HepG2 (cell line): ENCODE measurements at regions not wholly inside any gene's neighbourhood (a gene's known extent, or its start where the extent isn't known, plus 50 kb on each side); places are given as distances from the start of the nearest gene placed in this dataset.
"Not testable (repeated sequence)": the region's sequence is repeated elsewhere in the genome, so short reads cannot be mapped to it uniquely, and the experiment has no call there.

Source experiments
- ATAC-seq: fragments of 200-7000 bp; cut with Tn5 transposase; 3 replicates; pipeline ENCODE4 v1.9.1; 2020; ENCODE audit warnings: mild to moderate bottlenecking, moderate library complexity
- BruUV-seq: library from RNA; stranded (reverse); fragments of 400-500 nt; replicated peaks from 2 replicates; lab custom pipeline; 2021; lab: Mats Ljungman, UMichigan
- CTCF ChIA-PET: fragments of 300-600 bp; formaldehyde crosslinking; extraction: SDS; loops from one replicate; lab custom pipeline; 2021; ENCODE audit warnings: low total read pairs, inconsistent platforms, low intra/inter-chr PET ratio; lab: Yijun Ruan, JAX
- POLR2A ChIA-PET: fragments of 350-600 bp; sonication (Branson Sonifier 250); formaldehyde crosslinking; loops from one replicate; lab custom pipeline; 2020; ENCODE audit warnings: antibody characterized with exemption, inconsistent platforms; lab: Yijun Ruan, JAX
- DNase-seq: peaks from one replicate; pipeline ENCODE4 v3.0.0-alpha.2; 2015; ENCODE audit warnings: low spot score
- FAIRE-seq: peaks from 3 replicates; lab custom pipeline; 2011; peaks lifted over from hg19 to GRCh38; lab: Jason Lieb, UNC
- H2AFZ ChIP-seq: one replicate; pipeline ENCODE4 v1.6.1; 2011; ENCODE audit warnings: low read length, inconsistent platforms
- H3K27ac ChIP-seq: fragments of 300-600 bp; 3 replicates; pipeline ENCODE4 v1.8.0; 2011; ENCODE audit warnings: mixed run types, mild to moderate bottlenecking, mixed read lengths, low read length, inconsistent platforms; ENCODE audit not compliant: insufficient read depth; ENCODE audit errors: extremely low read length
- H3K27me3 ChIP-seq, 2 experiments: fragments of 200-600 bp in 1 of 2; 2 replicates in 1 of 2; 3 replicates in 1 of 2; pipeline versions ENCODE4 v1.6.0 to v1.8.0; 2011; ENCODE audit warnings: low read length in 2 of 2, mild to moderate bottlenecking in 2 of 2, moderate library complexity in 2 of 2, inconsistent platforms in 1 of 2; ENCODE audit not compliant: insufficient read depth in 2 of 2, control insufficient read depth in 1 of 2
- H3K36me3 ChIP-seq, 2 experiments: fragments of 200-600 bp in 1 of 2; replicated peaks in 1 of 2; 2 replicates in 1 of 2; 3 replicates in 1 of 2; pipeline versions ENCODE4 v1.5.1 to v1.8.0; 2011; ENCODE audit warnings: low read length in 2 of 2, inconsistent platforms in 1 of 2; ENCODE audit not compliant: insufficient read depth in 2 of 2, control insufficient read depth in 1 of 2
- H3K4me1 ChIP-seq: 2 replicates; pipeline ENCODE4 v1.5.1; 2012; ENCODE audit warnings: low read length, inconsistent platforms; ENCODE audit not compliant: insufficient read depth
- H3K4me2 ChIP-seq: 2 replicates; pipeline ENCODE4 v1.6.0; 2011; ENCODE audit warnings: low read depth, low read length, inconsistent platforms
- H3K4me3 ChIP-seq, 3 experiments: fragments of 200-600 bp in 1 of 3; sonication (generic), shearing (Covaris generic) in 1 of 3; replicated peaks in 1 of 3; 2 replicates each; pipeline ENCODE4 v1.5.1; 2011 to 2016; ENCODE audit warnings: low read length in 3 of 3, inconsistent platforms in 2 of 3, low read depth in 2 of 3, mild to moderate bottlenecking in 2 of 3, control low read depth in 1 of 3, mixed read lengths in 1 of 3; ENCODE audit not compliant: insufficient read depth in 1 of 3
- H3K79me2 ChIP-seq: one replicate; pipeline ENCODE4 v1.6.1; 2011; ENCODE audit warnings: low read length, inconsistent platforms; ENCODE audit not compliant: insufficient read depth
- H3K9ac ChIP-seq: 2 replicates; pipeline ENCODE4 v1.6.0; 2011; ENCODE audit warnings: mild to moderate bottlenecking, low read depth, low read length, inconsistent platforms; ENCODE audit not compliant: insufficient read depth
- H3K9me3 ChIP-seq: 2 replicates; pipeline ENCODE4 v1.5.1; 2012; ENCODE audit warnings: mild to moderate bottlenecking, low read length
- H4K20me1 ChIP-seq: 2 replicates; pipeline ENCODE4 v1.6.0; 2011; ENCODE audit warnings: inconsistent platforms, mild to moderate bottlenecking, low read length, moderate library complexity; ENCODE audit not compliant: insufficient read depth
- GABPB1 ChIP-seq: IDR thresholded peaks from 2 replicates; pipeline ENCODE4 v1.6.1; 2016; ENCODE audit warnings: mild to moderate bottlenecking, missing genetic modification reagents, moderate library complexity, missing compliant biosample characterization
- KDM3A ChIP-seq: IDR thresholded peaks from 2 replicates; pipeline ENCODE4 v1.6.1; 2018; ENCODE audit warnings: low read depth, missing compliant biosample characterization
- MAFF ChIP-seq: IDR thresholded peaks from 2 replicates; pipeline ENCODE4 v1.6.1; 2011; ENCODE audit warnings: low read depth, low read length, improper control_type of control experiment
- MAFK ChIP-seq, 2 experiments: IDR thresholded peaks in 1 of 2; conservative IDR thresholded peaks in 1 of 2; 2 replicates each; pipeline ENCODE4 v1.6.1; 2011; ENCODE audit warnings: improper control_type of control experiment in 2 of 2, low read length in 2 of 2
- WGBS: methylation state at CpG from one replicate; pipeline ENCODE4 v1.1.6; 2017; ENCODE audit warnings: low lambda C conversion rate; 5-methylcytosine and 5-hydroxymethylcytosine counted together
- in situ Hi-C: cut with HindIII; loops from 2 replicates; pipeline ENCODE4 v1.10.0; 2017; ENCODE audit warnings: low pct_unique_long_range_greater_than_20kb; ENCODE audit not compliant: extremely low pct_ligation_motif_present
- intact Hi-C: fragments of 100-400 bp; cut with micrococcal nuclease; formaldehyde crosslinking; loops from one replicate; pipeline ENCODE4 v1.10.0; 2022; ENCODE audit not compliant: unreplicated experiment

DNA sequence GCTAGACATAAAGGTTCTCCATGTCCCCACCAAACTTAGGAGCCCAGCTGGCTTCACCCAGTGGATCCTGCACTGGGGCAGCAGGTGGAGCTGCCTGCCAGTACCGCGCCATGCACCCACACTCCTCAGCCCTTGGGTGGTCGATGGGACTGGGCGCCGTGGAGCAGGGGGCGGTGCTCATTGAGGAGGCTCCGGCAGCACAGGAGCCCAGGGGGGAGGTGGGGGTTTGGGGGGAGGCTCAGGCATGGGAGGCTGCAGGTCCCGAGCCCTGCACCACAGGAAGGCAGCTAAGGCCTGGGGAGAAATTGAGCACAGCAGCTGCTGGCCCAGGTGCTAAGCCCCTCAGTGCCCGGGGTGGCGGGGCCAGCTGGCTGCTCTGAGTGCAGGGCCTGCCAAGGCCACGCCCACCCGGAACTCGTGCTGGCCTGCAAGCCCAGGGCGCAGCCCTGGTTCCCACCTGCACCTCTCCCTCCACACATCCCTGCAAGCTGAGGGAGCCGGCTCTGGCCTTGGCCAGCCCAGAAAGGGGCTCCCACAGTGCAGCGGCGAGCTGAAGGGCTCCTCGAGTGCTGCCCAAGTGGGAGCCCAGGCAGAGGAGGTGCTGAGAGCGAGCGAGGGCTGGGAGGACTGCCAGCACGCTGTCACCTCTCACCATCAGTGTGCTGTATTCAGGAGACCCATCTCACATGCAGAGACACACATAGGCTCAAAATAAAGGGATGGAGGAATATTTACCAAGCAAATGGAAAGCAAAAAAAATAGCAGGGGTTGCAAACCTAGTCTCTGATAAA, 422.5 kb downstream of the NUP35 start:
- H3K36me3 ChIP-seq, H4K20me1 ChIP-seq, DNase-seq, FAIRE-seq, BruUV-seq, H3K9ac ChIP-seq, POLR2A ChIA-PET, in situ Hi-C loops, H3K4me2 ChIP-seq, H3K79me2 ChIP-seq, intact Hi-C loops, ATAC-seq, H3K27ac ChIP-seq, CTCF ChIA-PET, H3K9me3 ChIP-seq, H3K27me3 ChIP-seq, H2AFZ ChIP-seq, H3K4me3 ChIP-seq: not testable (repeated sequence)
- 52% methylated on average over 20 of the region's 21 CpGs for WGBS
- TF ChIP-seq GABPB1 (CRISPR knock-in tag): 0 out of 2 replicates have a peak, but pooled peaks have one; percentile 14
- H3K4me1 ChIP-seq: peaks cover 16% of the 10 kb centered on the region

DNA sequence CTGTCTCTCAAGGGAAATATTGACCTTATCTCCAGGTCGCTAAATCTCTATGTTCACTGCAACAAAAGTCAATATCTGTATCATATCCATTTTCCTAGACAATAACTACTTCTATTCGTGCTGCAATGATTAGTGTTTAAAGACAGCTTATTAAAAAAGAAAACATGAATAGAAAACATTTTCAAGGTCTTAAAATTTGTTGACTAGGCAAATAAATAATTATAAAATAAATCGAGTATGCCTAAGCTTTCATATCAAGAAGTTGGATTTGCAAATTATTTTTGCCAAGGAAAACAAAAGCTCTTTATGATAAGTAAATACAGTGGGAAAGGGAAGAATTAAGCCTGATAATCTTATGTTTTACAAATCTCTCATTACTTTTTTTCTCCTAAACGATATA, 428.5 kb downstream of the NUP35 start:
- ChIA-PET POLR2A (no interaction called here), CTCF (no interaction called here)
- no peaks in the 10 kb centered on the region for H3K4me1 ChIP-seq
- no peak for ATAC-seq
- H3K36me3 ChIP-seq: no peaks in the 10 kb centered on the region
- FAIRE-seq: no peak
- DNase-seq: no peak
- WGBS: under 1% methylated on average over 4 of the region's 4 CpGs
- no peak overlapping the region for H3K27ac ChIP-seq
- H3K27me3 ChIP-seq: no peaks in the 10 kb centered on the region
- no peaks in the 10 kb centered on the region for H3K9me3 ChIP-seq
- no TSS peak for BruUV-seq
- no peaks in the 10 kb centered on the region for H4K20me1 ChIP-seq
- no peak overlapping the region for H3K9ac ChIP-seq
- H3K79me2 ChIP-seq: no peaks in the 10 kb centered on the region
- H3K4me2 ChIP-seq: no peak overlapping the region
- H3K4me3 ChIP-seq: no peak overlapping the region
- intact Hi-C loops (no loop called here), in situ Hi-C loops (no loop called here)
- no peak overlapping the region for H2AFZ ChIP-seq
- TF ChIP-seq KDM3A (CRISPR knock-in tag) (no peak), MAFK (conservative IDR thresholded peaks at IDR 0.05 in 1 of 2, IDR thresholded peaks at IDR 0.05 in 1 of 2; ENCODE audit: low read length in 2 of 2) (peak; percentile 64 to 85), MAFF (peak; percentile 70)
